HG02981 (cell line): ENCODE measurements at regions not wholly inside any gene's neighbourhood (a gene's known extent, or its start where the extent isn't known, plus 50 kb on each side); places are given as distances from the start of the nearest gene placed in this dataset.
"Not testable (repeated sequence)": the region's sequence is repeated elsewhere in the genome, so short reads cannot be mapped to it uniquely, and the experiment has no call there.

Source experiments
- ATAC-seq: cut with Tn5 transposase; IDR thresholded peaks from one replicate; pipeline ENCODE4 v1.9.1; 2021; ENCODE audit warnings: mild to moderate bottlenecking, moderate library complexity; ENCODE audit not compliant: unreplicated experiment

DNA sequence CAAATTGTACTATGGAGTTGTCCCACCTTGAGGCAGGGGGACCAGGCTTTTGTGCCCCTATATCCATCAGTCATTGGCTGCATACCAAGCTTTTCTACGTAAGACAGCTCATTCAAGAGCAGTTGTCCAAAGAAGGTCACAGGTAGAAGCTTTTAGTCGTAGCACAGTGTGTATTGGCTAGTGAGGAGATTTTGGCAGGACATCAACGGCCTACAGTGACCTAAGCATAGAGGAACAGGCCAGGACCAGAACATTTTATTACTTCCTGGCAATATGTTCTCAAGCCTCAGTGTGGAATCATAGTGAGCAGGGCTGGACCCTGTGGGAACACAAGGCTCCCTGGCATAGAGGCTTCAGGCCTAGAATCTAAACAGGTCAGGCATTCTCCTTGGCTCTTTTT is 105.4 kb upstream of the ANKRD28 start:
- no peak for ATAC-seq

DNA sequence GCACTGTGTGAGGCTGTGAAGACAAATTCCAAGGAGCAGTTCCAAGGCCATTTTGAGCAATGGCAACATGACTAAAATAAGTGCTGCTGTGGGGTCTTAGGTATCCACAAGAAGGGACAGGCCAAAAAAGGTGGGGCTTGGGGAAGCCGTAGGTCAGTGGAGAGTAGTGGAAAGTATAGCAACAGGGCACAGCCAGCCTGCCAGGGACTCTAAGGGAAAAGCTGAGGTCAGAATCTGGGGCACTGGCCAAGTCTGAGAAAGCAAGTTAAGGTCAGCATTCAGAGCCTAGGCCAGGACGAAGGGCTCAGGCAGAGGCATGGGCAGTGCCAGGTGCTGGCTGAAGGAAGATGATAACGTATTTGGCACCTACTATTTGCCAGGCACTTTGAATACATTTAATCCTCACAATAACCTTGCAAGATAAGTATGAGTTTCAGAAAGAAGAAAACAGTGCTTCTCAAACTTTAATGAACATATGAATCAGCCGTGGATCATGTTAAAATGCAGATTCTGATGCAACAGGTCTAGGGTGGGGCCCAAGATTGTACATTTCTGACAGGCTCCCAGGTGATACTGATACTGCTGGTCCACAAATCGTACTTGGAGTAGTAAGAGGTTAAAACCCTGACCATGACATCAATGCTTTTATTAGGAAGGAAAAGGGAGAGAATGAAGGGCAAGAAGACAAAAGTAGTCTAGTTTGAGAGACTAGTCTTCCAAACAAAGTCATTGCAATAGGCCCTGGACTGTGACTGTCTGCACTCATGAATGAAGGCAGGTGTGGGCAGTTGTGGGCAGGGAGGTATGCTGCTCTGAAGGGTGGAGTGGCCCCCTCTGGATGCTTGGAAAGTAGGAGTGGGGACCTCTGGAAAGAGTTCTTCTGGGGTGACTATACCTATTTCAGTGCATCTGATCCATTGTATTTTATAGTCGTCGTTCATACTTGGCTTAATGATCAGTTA is 106.3 kb upstream of the ANKRD28 start:
- ATAC-seq: no peak

DNA sequence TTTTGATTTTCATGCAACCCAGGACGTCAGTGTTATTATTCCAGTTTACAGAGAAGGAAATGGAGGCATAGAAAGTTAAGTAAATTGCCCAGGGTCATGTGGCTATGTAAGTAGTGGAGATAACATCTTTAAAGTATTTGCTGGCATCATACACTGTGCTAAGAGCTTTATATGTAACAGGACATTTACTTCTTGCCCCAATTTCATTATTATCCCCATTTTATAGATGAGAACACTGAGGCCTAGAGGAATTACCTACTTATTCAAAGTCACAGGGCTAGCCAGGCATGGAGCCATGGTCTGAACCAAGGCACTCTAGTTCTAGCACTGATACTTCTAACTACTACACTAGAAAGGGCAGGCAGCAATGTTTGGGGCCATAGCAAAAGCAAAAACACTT is 107.3 kb upstream of the ANKRD28 start:
- no peak for ATAC-seq

GRCh38 chr3:15907403-15907802 is 109.6 kb upstream of the ANKRD28 start:
- ATAC-seq: not testable (repeated sequence)

- no peak for ATAC-seq
These were observed 121.2 kb upstream of the ANKRD28 start for GRCh38 chr3:15918988-15919387.

DNA sequence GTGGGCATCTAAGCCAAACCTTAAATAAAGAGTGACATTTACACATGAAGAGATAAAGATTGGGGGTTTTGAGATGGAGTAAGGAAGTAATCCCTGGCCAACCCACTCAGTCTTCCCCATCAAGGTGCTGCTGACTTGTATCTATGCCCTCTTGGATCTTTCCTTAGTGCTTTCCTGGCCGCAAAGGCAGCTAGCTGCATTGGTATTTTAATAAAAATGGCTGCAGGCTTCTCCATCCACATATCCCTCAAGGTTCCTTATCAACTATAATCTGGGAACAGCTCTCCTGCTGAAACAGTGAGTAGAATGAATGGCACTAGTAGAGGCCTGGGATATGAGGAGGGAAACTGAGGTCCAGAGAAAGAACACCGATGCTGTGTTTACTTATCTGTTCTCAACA is 122.2 kb upstream of the ANKRD28 start:
- no peak for ATAC-seq

GRCh38 chr3:15923640-15924405 is 126.0 kb upstream of the ANKRD28 start:
- no peak for ATAC-seq

DNA sequence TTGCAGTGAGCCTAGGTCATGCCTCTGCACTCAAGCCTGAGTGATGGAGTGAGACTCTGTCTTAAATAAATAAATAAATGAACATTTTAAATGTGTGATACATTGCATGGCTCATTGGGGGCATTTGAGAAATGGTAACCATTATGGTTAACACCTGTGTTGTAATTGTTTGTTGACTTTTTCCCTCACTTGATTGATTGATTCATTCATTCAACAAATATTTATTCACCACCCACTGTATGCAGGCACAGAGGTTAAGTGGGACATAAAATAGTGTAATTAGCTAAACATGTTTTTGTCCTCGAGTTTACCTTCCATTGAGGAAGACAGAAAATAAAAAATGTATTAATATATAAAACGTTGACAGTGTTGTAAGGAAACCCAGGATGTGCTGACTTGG is 127.1 kb upstream of the ANKRD28 start:
- no peak for ATAC-seq

DNA sequence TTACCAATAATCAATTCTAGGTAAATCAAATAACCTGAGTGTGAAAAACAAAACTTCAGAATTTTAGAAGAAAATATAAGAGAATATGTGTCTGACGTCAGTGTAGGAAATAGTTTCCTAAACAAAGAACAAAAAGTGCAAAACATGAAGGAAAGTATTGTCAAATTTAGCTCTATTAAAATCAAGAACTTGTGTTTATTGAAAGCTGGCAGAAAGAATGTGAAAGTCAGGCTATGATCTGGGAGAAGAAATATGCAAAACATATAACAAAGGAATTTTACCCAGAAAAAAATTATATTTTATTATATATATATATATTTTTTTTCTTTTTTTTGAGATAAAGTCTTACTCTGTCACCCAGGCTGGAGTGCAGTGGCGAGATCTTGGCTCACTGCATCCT is 129.1 kb upstream of the ANKRD28 start:
- ATAC-seq: no peak

DNA sequence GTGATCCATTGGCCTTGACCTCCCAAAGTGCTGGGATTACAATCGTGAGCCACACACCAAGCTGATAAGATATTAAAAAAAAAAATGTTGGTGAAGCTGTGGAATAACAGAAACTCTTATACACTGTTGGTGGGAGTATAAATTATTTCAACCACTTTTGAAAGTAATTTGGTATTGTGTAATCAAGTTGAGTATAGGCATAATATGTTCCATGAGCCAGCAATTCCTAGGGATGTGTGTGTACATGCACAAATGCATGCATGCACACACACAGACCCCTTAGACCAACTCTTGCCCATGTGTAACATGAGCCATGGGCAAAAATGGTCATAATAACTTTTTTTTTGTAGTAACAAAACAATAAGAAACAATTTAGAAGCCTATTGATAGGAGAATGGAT is 130.2 kb upstream of the ANKRD28 start:
- no peak for ATAC-seq

GRCh38 chr3:15929944-15930571 is 132.3 kb upstream of the ANKRD28 start:
- ATAC-seq: no peak

DNA sequence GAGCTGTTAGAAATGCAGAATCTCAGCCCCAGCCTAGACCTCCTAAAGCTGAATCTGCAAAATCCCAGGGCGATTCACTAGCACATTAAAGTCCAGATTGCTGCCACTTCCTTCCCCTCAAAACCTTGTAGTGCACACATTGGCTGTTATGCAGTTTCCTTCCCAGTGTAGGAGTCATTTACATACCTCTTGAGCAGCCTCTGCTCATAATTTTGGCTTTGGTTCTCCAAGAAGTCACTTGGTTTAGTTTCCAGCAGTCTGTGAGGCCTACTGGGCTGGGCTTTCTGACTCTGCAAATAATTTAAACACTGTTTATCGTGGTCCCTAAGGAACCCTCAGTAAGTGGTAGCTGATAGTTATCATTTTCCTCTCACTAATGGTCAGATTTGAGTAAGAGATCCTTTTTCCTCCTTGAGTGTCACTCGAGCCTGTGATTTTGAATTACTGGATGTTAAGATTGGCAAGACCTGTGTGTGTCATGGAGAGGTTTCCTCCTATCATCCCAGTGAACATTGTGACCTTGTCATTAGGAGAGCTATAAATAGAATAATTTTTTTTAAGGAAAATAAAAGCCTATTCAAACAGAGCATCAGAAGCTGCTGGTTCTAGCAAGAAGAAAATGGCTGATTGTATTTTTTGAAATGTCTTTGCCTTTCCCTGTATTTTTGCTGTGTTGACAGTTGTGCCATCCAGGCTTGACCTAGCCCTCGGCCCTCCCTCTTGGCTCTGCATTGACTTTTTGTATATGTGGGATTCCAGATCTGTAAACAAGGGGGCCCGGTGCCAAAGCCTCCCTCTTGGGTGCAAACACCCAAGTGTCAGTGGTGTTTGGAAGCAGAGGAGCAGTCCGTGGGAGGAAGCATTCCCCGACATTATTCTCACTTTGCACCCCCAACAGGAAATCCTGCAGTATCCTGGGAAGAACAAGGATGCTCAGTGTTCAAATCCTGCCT is 134.8 kb upstream of the ANKRD28 start:
- no peak for ATAC-seq

DNA sequence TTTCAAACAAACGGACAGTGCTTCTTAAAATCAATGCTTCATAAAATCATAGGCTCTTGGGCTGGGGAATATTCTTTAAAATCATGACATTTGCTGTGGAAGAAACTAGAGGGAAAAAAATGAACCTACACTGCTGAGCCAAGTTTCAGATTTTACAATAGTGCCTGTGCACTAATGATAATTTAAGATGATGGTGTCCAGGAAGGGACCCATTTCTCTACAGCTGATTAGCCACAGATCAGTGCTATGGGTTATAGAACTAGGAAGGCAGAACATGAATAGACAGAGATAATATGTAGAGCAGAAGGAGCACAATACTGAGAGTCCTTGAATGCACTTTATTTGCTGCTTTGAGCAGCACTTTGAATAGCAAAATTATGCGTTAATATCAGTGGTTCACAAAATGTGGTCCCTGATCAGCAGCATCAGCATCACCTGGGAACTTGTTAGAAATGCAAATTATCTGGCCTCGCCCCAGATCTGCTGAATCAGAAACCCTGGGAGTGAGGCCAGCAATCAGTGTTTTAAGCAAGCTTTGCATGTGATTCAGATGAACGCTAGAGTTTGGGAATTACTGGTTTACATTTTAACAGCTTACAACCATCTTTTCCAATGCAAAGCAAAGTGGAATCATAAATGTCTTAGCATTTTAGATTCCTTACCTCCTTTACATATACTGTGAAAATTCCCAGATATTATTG is 135.8 kb upstream of the ANKRD28 start:
- no peak for ATAC-seq

DNA sequence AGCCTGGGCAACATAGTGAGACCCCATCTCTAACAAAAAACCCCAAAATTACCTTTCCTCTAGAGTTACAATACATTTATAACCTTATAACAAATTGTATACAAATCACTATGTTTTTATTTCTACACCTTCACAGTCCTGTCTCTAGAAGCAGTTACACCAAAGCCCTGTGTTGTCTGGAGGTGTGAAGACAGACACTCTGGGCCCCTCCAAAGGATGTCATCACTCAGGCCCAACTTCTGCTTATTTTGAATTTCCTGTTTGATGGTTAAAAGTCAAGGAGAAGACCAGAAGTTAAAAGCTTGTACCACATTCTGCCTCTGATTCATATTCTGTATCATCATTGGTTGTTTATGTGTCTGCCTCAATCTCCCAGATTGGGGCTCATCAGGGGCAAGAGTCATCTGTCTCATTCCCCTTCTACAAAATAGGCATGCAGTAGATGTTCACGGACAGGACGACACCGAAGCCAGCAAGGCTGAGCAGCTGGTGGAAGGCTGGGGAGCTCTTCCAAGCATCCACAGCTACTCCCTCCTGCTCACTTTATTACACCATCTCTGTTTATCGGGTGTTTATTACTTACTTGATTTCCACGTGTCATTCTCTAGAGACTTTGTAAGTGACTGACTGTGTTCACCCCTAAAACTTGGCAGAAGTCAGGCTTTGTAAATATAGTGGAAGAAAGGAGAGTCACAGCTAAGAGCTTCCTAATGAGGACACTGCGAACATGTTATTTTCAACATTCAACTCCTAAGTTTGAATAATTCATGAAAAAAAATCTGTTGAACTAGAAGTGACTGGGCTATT is 136.8 kb upstream of the ANKRD28 start:
- no peak for ATAC-seq

- no peak for ATAC-seq
These were observed 138.5 kb upstream of the ANKRD28 start for GRCh38 chr3:15936312-15936711.

DNA sequence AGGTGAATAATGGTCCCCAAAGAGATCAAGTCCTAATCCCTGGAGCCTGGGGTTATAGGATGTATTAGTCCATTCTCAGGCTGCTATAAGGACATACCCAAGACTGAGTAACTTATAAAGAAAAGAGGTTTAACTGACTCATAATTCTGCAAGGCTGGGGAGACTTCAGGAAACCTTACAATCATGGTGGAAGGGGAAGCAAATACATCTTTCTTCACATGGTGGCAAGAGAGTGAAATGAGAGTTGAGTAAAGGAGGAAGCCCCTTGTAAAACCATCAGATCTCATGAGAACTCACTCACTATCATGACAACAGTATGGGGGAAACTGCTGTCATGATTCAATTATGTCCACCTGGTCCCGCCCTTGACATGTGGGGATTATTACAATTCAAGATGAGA is 142.9 kb upstream of the ANKRD28 start:
- ATAC-seq: no peak

DNA sequence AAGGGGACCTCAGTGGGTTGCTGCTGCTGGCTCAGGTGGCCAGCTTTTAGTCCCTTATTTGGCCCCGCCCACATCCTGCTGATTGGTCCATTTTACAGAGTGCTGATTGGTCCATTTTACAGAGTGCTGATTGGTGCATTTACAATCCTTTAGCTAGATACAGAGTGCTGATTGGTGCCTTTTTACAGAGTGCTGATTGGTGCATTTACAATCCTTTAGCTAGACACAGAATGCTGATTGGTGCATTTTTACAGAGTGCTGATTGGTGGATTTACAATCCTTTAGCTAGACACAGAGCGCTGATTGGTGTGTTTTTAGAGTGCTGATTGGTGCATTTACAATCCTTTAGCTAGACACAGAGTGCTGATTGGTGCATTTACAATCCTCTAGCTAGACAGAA is 143.7 kb upstream of the ANKRD28 start:
- ATAC-seq: not testable (repeated sequence)

GRCh38 chr3:15941958-15942357 is 144.2 kb upstream of the ANKRD28 start:
- no peak for ATAC-seq

- no peak for ATAC-seq
These were observed 144.7 kb upstream of the ANKRD28 start for GRCh38 chr3:15942462-15942861.
